MM.1S (cell line): ENCODE measurements at regions not wholly inside any gene's neighbourhood (a gene's known extent, or its start where the extent isn't known, plus 50 kb on each side); places are given as distances from the start of the nearest gene placed in this dataset.

Experiments used
- CTCF ChIP-seq: fragments of 300-600 bp; sonication (generic); IDR thresholded peaks from 2 replicates; pipeline ENCODE4 v1.5.1; 2016; ENCODE audit warnings: antibody characterized with exemption, low read length, mixed read lengths
- EZH2 ChIP-seq: fragments of 300-600 bp; sonication (generic); optimal IDR thresholded peaks from 2 replicates; pipeline ENCODE3; 2017; ENCODE audit warnings: low read depth, mild to moderate bottlenecking, antibody characterized with exemption, low read length, mixed read lengths

GRCh38 chr16:55042556-55043432, 112.1 kb downstream of the IRX5 start:
- TF ChIP-seq CTCF (no peak), EZH2 (no peak)
